CD14-positive monocyte (primary cell): ENCODE measurements at regions not wholly inside any gene's neighbourhood (a gene's known extent, or its start where the extent isn't known, plus 50 kb on each side); places are given as distances from the start of the nearest gene placed in this dataset.

Source experiments
- DNase-seq, 3 donors: peaks; one replicate each; pipeline ENCODE4 v3.0.0-alpha.2; 2011 to 2022
- H2AFZ ChIP-seq: 2 replicates; pipeline ENCODE4 v1.6.0; 2012; ENCODE audit warnings: mild to moderate bottlenecking, low read depth, low read length, inconsistent platforms; ENCODE audit not compliant: insufficient read depth, poor library complexity, severe bottlenecking
- H3K27ac ChIP-seq, 2 donors: 1 replicate in 1 of 2; 2 replicates in 1 of 2; pipeline ENCODE4 v1.5.1; 2012 to 2013; ENCODE audit warnings: low read length in 2 of 2, control low read depth in 1 of 2, inconsistent platforms in 1 of 2, low read depth in 1 of 2, mild to moderate bottlenecking in 1 of 2
- H3K27me3 ChIP-seq, 2 donors: one replicate each; pipeline versions ENCODE4 v1.6.0 to v1.6.1; 2011 to 2013; ENCODE audit warnings: low read length in 2 of 2; ENCODE audit not compliant: control insufficient read depth in 2 of 2, insufficient read depth in 2 of 2
- H3K36me3 ChIP-seq, 2 donors: replicated peaks in 1 of 2; 1 replicate in 1 of 2; 2 replicates in 1 of 2; pipeline versions ENCODE4 v1.5.1 to v1.6.1; 2012 to 2013; ENCODE audit warnings: low read length in 2 of 2, control low read depth in 1 of 2, inconsistent platforms in 1 of 2, mild to moderate bottlenecking in 1 of 2; ENCODE audit not compliant: insufficient read depth in 2 of 2, control insufficient read depth in 1 of 2
- H3K4me1 ChIP-seq, 2 donors: 1 replicate in 1 of 2; 2 replicates in 1 of 2; pipeline versions ENCODE4 v1.5.1 to v1.6.1; 2012 to 2013; ENCODE audit warnings: low read length in 2 of 2, control low read depth in 1 of 2, inconsistent platforms in 1 of 2, mild to moderate bottlenecking in 1 of 2, moderate library complexity in 1 of 2; ENCODE audit not compliant: insufficient read depth in 2 of 2, control insufficient read depth in 1 of 2
- H3K4me2 ChIP-seq: replicated peaks from 2 replicates; pipeline ENCODE3; 2012; ENCODE audit warnings: low read length, moderate library complexity, mild to moderate bottlenecking; ENCODE audit not compliant: poor library complexity, severe bottlenecking; ENCODE audit errors: extremely low read depth
- H3K4me3 ChIP-seq, 3 experiments: fragments of 200-600 bp in 1 of 3; sonication (generic) in 1 of 3; replicated peaks in 1 of 3; 1 replicate in 2 of 3; 2 replicates in 1 of 3; pipeline ENCODE4 v1.5.1; 2011 to 2013; ENCODE audit warnings: low read length in 3 of 3, mild to moderate bottlenecking in 3 of 3, control low read depth in 2 of 3, low read depth in 2 of 3, inconsistent platforms in 1 of 3, moderate library complexity in 1 of 3
- H3K79me2 ChIP-seq: 2 replicates; pipeline ENCODE4 v1.6.0; 2012; ENCODE audit warnings: mild to moderate bottlenecking, control low read depth, inconsistent platforms, low read length, moderate library complexity; ENCODE audit not compliant: insufficient read depth
- H3K9ac ChIP-seq: 2 replicates; pipeline ENCODE4 v1.6.0; 2017; ENCODE audit warnings: low read length, mild to moderate bottlenecking; ENCODE audit not compliant: insufficient read depth, poor library complexity, severe bottlenecking
- H3K9me3 ChIP-seq, 2 donors: replicated peaks in 1 of 2; 1 replicate in 1 of 2; 2 replicates in 1 of 2; pipeline versions ENCODE4 v1.5.1 to v1.6.1; 2012 to 2013; ENCODE audit warnings: low read length in 2 of 2, control low read depth in 1 of 2; ENCODE audit not compliant: control insufficient read depth in 1 of 2, insufficient read depth in 1 of 2
- H4K20me1 ChIP-seq: 2 replicates; pipeline ENCODE4 v1.6.0; 2012; ENCODE audit warnings: mild to moderate bottlenecking, low read length, control low read depth, moderate library complexity; ENCODE audit not compliant: insufficient read depth
- H3K27ac Mint-ChIP-seq, 7 donors: one replicate each; pipeline ENCODE4 v1.8.0; 2020; ENCODE audit warnings: mild to moderate bottlenecking in 7 of 7, mixed read lengths in 7 of 7, moderate library complexity in 6 of 7, inconsistent platforms in 2 of 7
- H3K27me3 Mint-ChIP-seq, 3 donors: one replicate each; pipeline ENCODE4 v1.8.0; 2021 to 2022; ENCODE audit warnings: low read depth in 3 of 3, mild to moderate bottlenecking in 3 of 3, mixed read lengths in 3 of 3, moderate library complexity in 3 of 3, inconsistent platforms in 1 of 3
- H3K36me3 Mint-ChIP-seq, 2 donors: one replicate each; pipeline ENCODE4 v1.8.0; 2020; ENCODE audit warnings: mixed read lengths in 2 of 2, inconsistent platforms in 1 of 2, mild to moderate bottlenecking in 1 of 2
- H3K4me1 Mint-ChIP-seq: one replicate; pipeline ENCODE4 v1.8.0; 2020; ENCODE audit warnings: mild to moderate bottlenecking, mixed read lengths
- H3K4me3 Mint-ChIP-seq, 2 donors: one replicate each; pipeline ENCODE4 v1.8.0; 2020; ENCODE audit warnings: mild to moderate bottlenecking in 2 of 2, mixed read lengths in 2 of 2, moderate library complexity in 1 of 2
- H3K9me3 Mint-ChIP-seq, 7 donors: one replicate each; pipeline ENCODE4 v1.8.0; 2020 to 2022; ENCODE audit warnings: mixed read lengths in 7 of 7, mild to moderate bottlenecking in 6 of 7, moderate library complexity in 6 of 7, inconsistent platforms in 2 of 7
- WGBS: methylation state at CpG from one replicate; pipeline ENCODE4 v1.1.5; 2013; ENCODE audit warnings: missing lambda C conversion rate; ENCODE audit not compliant: insufficient coverage; 5-methylcytosine and 5-hydroxymethylcytosine counted together
- intact Hi-C, 2 donors: fragments of 100-400 bp; cut with micrococcal nuclease; formaldehyde crosslinking; loops; one replicate each; pipeline versions ENCODE4 v1.15.0 to v1.15.1; 2023
- TF ChIP-seq, protein P1 (sequence below): fragments of 200-600 bp; IDR thresholded peaks from one replicate; pipeline ENCODE4 v1.8.0; 2022; ENCODE audit warnings: antibody characterized with exemption, mild to moderate bottlenecking

DNA sequence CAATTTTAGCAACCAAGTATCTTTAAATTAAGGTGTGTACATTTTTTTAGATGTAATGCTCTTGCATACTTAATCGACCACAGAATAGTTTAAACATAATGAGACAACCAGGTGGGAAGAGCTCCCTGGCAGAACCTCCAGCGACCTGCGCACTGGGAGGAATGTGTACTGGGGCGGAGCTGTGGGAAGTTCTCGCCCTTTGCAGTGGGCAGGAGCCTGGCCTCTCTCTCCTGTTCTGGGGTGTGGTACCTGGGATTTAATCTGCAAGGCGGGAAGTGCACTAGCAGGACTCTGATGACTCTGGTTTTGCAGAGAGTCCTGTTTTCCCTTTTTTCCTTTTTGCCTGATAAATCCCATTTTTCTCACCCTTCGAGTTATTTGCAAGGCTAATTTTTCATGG is 150.7 kb downstream of the SLC28A3 start:
- no peaks in the 10 kb centered on the region for H3K79me2 ChIP-seq
- Mint-ChIP-seq H3K9me3 (peaks cover 0 to 13% (median 6%) of the 10 kb centered on the region in 7 donors), H3K27me3 (peaks cover 6 to 13% (median 8%) of the 10 kb centered on the region in 3 donors), H3K4me1 (no peaks in the 10 kb centered on the region), H3K4me3 (no peak overlapping the region), H3K27ac (no peak overlapping the region), H3K36me3 (no peaks in the 10 kb centered on the region)
- H3K9ac ChIP-seq, result no peak overlapping the region
- WGBS, result 98% methylated on average over 4 of the region's 7 CpGs
- H4K20me1 ChIP-seq, result no peaks in the 10 kb centered on the region
- no peaks in the 10 kb centered on the region for H3K4me1 ChIP-seq
- no peak for DNase-seq
- H3K27ac ChIP-seq, result no peak overlapping the region
- intact Hi-C loops, result no loop called here
- TF ChIP-seq, protein P1, sequence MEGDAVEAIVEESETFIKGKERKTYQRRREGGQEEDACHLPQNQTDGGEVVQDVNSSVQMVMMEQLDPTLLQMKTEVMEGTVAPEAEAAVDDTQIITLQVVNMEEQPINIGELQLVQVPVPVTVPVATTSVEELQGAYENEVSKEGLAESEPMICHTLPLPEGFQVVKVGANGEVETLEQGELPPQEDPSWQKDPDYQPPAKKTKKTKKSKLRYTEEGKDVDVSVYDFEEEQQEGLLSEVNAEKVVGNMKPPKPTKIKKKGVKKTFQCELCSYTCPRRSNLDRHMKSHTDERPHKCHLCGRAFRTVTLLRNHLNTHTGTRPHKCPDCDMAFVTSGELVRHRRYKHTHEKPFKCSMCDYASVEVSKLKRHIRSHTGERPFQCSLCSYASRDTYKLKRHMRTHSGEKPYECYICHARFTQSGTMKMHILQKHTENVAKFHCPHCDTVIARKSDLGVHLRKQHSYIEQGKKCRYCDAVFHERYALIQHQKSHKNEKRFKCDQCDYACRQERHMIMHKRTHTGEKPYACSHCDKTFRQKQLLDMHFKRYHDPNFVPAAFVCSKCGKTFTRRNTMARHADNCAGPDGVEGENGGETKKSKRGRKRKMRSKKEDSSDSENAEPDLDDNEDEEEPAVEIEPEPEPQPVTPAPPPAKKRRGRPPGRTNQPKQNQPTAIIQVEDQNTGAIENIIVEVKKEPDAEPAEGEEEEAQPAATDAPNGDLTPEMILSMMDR, result no peak
- H3K9me3 ChIP-seq, result peaks cover 0 to 11% of the 10 kb centered on the region in 2 donors
- H2AFZ ChIP-seq, result no peak overlapping the region
- no peaks in the 10 kb centered on the region for H3K36me3 ChIP-seq
- H3K4me2 ChIP-seq, result no peak overlapping the region
- H3K27me3 ChIP-seq, result peaks cover 0 to 8% of the 10 kb centered on the region in 2 donors
- no peak overlapping the region for H3K4me3 ChIP-seq

DNA sequence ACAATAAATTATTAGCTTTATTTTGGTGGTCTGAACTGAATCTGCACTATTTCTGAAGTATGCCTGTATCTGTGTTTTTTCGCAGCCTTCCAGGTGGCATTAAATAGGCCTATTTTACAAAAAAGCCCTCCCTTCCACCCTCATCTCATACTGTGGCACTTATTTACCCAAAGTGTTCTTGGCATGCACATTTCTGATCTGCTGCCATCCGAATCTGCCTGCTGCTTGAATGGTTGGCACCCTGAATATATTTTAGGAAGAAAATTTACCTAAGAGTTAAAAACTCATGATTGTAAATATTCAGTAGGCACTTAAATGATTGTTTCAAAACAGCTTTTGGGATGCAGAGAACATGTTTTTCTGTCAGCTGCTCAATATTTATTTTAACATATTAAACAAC is 150.1 kb downstream of the SLC28A3 start:
- Histone ChIP-seq H3K27me3 (peaks cover 0 to 8% of the 10 kb centered on the region in 2 donors), H3K27ac (no peak overlapping the region), H3K79me2 (no peaks in the 10 kb centered on the region), H3K4me1 (no peaks in the 10 kb centered on the region), H3K4me3 (no peak overlapping the region), H3K9me3 (peaks cover 0 to 11% of the 10 kb centered on the region in 2 donors), H3K4me2 (no peak overlapping the region), H3K36me3 (no peaks in the 10 kb centered on the region), H3K9ac (no peak overlapping the region), H2AFZ (no peak overlapping the region), H4K20me1 (no peaks in the 10 kb centered on the region)
- Mint-ChIP-seq H3K27me3 (peaks cover 6 to 13% (median 8%) of the 10 kb centered on the region in 3 donors), H3K9me3 (peaks cover 0 to 13% (median 6%) of the 10 kb centered on the region in 7 donors), H3K36me3 (no peaks in the 10 kb centered on the region), H3K27ac (no peak overlapping the region), H3K4me3 (no peak overlapping the region), H3K4me1 (no peaks in the 10 kb centered on the region)
- no CpG with 5 or more reads among the region's 2 CpGs for WGBS
- intact Hi-C loops, result no loop called here
- TF ChIP-seq, protein P1, result no peak
- DNase-seq, result no peak
